GM21786 (cell line): ENCODE measurements at regions not wholly inside any gene's neighbourhood (a gene's known extent, or its start where the extent isn't known, plus 50 kb on each side); places are given as distances from the start of the nearest gene placed in this dataset.

Experiments used
- ATAC-seq: cut with Tn5 transposase; IDR thresholded peaks from one replicate; pipeline ENCODE4 v1.9.1; 2021; ENCODE audit not compliant: unreplicated experiment

GRCh38 chr5:109944461-109944860 is 254.7 kb downstream of the MAN2A1 start:
- no peak for ATAC-seq

- ATAC-seq = no peak
Observed at GRCh38 chr5:109945097-109945678, 255.5 kb downstream of the MAN2A1 start.

- no peak for ATAC-seq
Observed at GRCh38 chr5:109945723-109946480, 256.2 kb downstream of the MAN2A1 start.

- ATAC-seq = no peak
Observed at GRCh38 chr5:109946610-109947009, 256.9 kb downstream of the MAN2A1 start.

- no peak for ATAC-seq
Observed at GRCh38 chr5:109947667-109948066, 257.9 kb downstream of the MAN2A1 start.

- ATAC-seq = no peak
Observed at GRCh38 chr5:109950634-109951033, 260.9 kb downstream of the MAN2A1 start.

- ATAC-seq = no peak
Observed at GRCh38 chr5:109951348-109951747, 261.6 kb downstream of the MAN2A1 start.

- ATAC-seq = no peak
Observed at GRCh38 chr5:109951758-109952157, 262.0 kb downstream of the MAN2A1 start.

GRCh38 chr5:109953761-109954160 is 264.0 kb downstream of the MAN2A1 start:
- ATAC-seq = no peak

GRCh38 chr5:109956884-109957283 is 267.2 kb downstream of the MAN2A1 start:
- ATAC-seq = no peak

GRCh38 chr5:109958082-109958481 is 268.4 kb downstream of the MAN2A1 start:
- no peak for ATAC-seq

GRCh38 chr5:109959652-109960051 is 269.9 kb downstream of the MAN2A1 start:
- ATAC-seq = no peak

GRCh38 chr5:109961751-109962150 is 272.0 kb downstream of the MAN2A1 start:
- ATAC-seq = no peak

GRCh38 chr5:109962882-109963603 is 273.3 kb downstream of the MAN2A1 start:
- no peak for ATAC-seq

GRCh38 chr5:109964136-109964535 is 274.4 kb downstream of the MAN2A1 start:
- no peak for ATAC-seq

GRCh38 chr5:109965634-109966033 is 275.9 kb downstream of the MAN2A1 start:
- no peak for ATAC-seq

- no peak for ATAC-seq
Observed at GRCh38 chr5:109971968-109972367, 282.2 kb downstream of the MAN2A1 start.

GRCh38 chr5:109981979-109982378 is 292.3 kb downstream of the MAN2A1 start:
- ATAC-seq = no peak

- ATAC-seq = no peak
Observed at GRCh38 chr5:109982966-109983534, 293.3 kb downstream of the MAN2A1 start.

- ATAC-seq = no peak
Observed at GRCh38 chr5:109986726-109987125, 297.0 kb downstream of the MAN2A1 start.

- ATAC-seq = no peak
Observed at GRCh38 chr5:109987355-109987754, 297.6 kb downstream of the MAN2A1 start.

- ATAC-seq = no peak
Observed at GRCh38 chr5:109987970-109988369, 298.2 kb downstream of the MAN2A1 start.
